HG03103 (cell line): ENCODE measurements at regions not wholly inside any gene's neighbourhood (a gene's known extent, or its start where the extent isn't known, plus 50 kb on each side); places are given as distances from the start of the nearest gene placed in this dataset.
"Not testable (repeated sequence)": the region's sequence is repeated elsewhere in the genome, so short reads cannot be mapped to it uniquely, and the experiment has no call there.

Experiments used
- ATAC-seq: cut with Tn5 transposase; IDR thresholded peaks from one replicate; pipeline ENCODE4 v1.9.1; 2021; ENCODE audit warnings: low read depth; ENCODE audit not compliant: unreplicated experiment

DNA sequence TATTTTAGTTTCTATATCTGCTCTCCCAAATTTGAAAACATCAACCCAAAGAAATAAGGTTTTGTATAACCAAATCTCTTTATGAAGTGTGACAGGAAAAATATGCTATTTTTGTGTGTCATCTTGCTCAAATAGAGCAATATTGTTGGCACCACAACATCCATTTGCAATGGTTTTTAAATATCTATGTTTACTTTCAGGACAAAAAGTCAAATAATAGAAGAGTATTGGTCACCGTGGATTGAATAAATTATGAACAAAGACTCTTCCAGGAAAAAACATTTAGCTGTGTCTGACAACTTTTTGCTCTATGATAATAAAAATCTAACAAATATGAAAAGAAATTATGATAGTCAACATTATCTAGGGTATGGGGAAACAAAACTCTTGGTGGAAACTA, 439.2 kb downstream of the BTG1 start:
- ATAC-seq, result no peak

DNA sequence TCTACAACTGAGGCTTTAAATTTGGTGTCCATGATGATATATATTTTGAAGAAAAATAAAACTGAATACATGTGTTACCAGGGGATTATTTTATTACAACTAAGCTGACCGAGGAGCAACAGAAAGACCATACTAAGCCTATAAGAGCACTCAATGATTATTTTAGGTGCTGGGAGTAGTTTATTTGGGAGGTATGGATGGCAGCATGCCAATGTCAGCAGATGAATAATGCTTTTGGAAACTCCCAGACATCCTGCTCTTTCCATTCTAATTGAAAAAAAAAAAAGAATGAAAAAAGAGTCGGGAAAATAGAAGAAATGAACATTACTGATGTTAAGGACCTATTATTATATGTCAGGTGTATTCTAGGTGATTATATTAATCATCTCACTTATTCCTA, 441.2 kb downstream of the BTG1 start:
- no peak for ATAC-seq

DNA sequence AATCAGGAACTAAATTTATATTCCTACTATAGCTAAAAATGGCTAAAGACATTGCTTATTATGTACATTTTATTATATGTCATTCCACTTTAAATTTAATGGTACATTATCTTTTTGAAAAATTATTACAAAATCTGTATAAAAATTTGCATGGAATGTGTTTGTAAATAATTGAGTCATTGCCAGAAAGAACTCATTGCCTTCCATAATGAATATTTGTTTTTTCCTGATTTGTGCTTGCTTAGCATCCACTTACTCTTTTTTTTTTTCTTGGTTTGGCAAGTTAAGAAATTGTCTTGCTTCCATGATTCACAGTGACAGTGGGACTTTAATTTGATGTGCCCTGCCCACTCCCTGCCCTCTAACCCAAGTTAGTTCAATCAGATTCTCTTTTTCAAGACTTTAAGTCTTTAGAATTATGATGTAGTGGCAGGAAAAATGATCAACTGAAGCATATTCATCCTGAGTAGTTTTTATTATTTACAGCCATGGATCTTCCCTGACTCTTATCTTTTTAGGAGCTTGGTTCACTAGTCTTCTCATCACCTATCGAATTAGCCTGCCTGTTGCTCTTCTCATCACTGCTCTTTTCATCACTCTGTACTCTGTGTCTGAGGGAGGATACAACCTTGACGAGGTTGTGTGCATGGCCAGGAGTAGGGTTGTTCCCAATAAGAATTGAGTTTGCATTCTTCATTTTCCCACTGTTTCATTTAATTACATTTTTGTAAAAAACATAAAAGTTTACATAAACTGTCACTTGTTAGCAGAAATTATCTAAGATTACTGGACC, 442.0 kb downstream of the BTG1 start:
- ATAC-seq, result no peak

DNA sequence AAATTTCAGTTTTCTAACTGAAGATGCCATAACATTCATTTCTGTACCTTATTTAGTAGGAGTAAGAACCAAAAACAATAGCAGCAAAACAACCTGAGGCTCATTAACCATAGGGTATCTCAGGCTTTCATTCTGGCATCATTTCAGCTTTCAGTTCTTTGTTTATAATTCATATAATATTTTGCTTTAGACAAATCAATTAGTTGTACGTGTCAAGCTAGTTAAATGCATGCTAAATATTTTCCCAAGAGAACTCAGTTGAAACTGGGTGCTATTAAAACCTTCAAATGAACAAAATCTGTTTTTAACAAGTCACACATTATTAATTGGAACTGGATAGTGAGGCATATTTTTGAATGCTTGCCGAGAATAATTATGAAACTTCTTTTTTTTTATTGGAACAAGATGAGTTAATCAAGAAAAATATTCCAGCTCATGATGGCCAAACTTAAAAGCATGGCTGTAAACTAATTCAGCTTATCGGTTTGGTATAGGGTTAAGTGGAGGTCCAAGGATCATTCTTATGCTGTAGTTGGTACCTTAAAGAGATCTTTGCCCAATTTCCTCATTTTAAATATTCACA, 442.7 kb downstream of the BTG1 start:
- no peak for ATAC-seq

- ATAC-seq, result no peak
Observed at GRCh38 chr12:91695964-91696363, 449.7 kb downstream of the BTG1 start.

DNA sequence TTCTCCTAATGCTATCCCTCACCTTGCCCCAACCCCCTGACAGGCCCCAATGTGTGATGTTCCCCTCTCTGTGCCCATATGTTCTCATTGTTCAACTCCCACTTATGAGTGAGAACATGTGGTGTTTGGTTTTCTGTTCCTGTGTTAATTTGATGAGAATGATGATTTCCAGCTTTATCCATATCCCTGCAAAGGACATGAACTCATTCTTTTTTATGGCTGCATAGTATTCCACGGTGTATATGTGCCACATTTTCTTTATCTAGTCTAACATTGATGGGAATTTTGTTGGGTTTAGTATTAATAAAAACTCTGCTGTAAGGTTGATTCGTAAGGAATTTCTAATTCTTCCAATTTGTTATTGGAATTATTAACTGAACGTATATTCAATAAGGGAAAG, 450.2 kb downstream of the BTG1 start:
- not testable (repeated sequence) for ATAC-seq

DNA sequence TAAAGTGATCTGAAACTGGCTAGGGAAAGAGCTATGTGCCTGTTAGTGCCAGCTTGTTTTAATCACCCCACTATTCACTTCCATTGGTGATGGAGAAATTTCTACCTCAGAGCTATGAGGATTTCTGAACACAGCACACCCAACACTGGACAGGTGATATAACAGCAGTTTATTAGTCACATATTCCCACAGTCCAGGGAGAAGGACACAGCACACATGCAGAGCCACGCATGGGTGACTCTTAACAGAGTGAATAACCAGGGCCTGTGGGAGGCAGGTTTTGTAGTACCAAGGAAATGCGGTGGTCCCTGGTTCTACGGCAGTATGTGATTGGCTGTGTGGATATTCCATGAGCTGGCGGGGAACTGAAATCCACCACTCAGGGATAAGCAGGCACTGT, 455.1 kb downstream of the BTG1 start:
- ATAC-seq, result no peak

GRCh38 chr12:91687052-91688017, 458.3 kb downstream of the BTG1 start:
- peak; percentile 56 for ATAC-seq

DNA sequence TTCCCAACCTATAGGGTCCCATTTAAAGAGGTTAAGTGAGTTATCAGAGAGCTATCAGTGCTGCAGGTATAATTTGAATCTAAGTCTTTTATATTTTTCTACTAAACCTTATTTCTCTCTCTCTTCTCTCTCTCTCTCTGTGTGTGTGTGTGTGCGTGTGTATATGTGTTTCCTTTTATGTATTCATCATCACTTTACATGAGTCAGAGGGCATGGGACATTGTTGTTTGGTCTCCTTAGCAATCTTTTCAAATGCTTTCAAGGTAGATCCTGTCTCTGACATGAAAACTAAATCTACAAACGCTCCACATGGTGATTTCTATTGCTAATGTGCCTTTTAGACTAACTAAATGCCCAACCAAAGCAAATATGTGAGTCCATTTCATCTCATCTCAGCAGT, 459.7 kb downstream of the BTG1 start:
- no peak for ATAC-seq

- no peak for ATAC-seq
Observed at GRCh38 chr12:91681751-91682150, 463.9 kb downstream of the BTG1 start.

DNA sequence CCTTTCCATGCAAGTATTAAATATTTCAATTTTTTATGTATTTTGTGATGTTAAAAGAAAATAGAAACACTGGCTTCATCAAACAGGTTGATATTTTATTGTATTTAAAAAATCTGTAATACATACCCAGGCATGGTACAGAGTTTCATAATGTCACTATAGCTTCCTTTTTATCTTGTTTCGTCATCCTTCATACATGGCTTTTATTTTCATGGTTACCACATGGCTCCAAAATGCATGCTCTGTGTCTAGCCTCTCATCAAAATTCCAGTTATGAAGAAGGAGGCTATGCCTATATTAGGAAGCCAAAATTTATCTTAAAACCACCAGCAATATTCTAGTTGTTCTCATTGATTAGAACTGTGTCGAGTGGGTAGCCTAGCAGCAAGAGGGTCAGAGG, 464.8 kb downstream of the BTG1 start:
- ATAC-seq, result no peak

GRCh38 chr12:91677556-91677955, 468.1 kb downstream of the BTG1 start:
- no peak for ATAC-seq

DNA sequence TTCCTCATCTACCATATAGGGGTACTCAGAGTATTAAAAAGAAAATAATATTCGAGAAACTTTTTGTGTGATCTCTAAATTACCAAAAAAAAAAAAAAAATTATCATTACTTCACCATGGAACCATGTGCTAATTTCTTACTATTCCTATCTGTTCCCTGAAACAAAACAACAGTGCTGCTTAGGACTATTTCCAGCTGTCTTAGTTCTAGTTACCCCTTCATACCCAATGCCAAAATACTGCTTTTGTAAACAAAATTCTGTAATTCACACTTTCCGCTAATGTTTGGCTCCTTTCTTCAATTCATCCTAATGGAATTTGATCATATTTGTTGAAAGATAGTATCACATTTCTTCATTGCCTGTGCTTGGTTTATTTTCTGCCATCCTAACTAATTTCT, 470.2 kb downstream of the BTG1 start:
- no peak for ATAC-seq

DNA sequence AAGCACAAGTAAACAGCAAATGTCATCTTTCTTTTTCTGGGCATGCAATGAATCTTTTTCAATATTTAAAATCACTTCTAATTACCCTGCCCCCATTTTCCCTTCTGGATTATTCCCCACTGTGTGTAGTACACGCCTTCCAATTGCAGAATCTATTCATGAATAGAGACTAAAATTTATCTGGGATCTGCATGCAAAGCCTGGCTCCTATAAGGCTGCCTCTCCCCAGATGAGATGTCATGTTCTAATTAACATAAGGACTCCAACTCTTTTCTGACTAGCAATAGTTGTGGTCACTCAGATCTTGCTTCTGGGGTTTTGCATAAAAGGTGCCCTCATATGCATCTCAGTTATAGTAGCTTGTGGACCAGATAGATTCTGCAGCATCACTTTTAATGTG, 473.5 kb downstream of the BTG1 start:
- ATAC-seq, result no peak

DNA sequence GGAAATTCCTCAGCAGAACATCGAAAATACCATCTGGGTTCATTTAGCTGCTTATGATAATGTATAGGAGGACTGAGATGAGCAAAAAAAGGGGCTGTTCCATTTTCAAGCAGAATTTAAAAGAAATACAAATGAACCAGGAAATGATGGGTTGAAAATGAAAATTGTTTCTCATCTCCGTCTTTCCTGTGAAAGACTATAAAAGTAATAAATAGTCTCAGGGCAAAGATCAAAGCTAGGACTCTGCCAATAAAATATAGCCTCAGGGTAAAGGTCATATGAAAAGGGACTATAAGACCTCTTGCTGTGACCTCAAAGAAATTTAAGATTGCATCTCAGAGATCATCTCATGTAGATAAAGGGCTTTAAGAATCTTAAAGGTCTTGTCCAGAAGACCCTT, 478.0 kb downstream of the BTG1 start:
- ATAC-seq, result no peak

DNA sequence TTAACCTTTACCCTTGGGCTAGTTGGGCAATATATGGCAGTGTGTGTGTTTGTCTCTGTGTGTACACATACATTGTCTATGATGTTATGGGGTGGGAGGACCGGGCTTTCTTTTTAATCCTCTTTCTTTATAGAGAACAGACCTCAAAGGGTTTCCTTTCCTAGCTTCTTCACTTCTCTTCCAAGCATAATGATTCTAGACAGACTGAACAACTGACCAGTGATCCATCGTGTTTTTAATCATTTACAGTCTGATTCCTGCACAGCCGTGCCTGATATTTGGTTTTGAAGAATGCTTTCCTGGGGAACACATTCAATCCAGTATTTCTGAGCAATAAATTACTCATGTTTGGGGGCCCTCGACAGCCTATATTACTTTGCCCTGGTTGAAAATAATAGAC, 481.1 kb upstream of the DCN start:
- ATAC-seq, result no peak

GRCh38 chr12:91663310-91663709, 480.7 kb upstream of the DCN start:
- no peak for ATAC-seq

DNA sequence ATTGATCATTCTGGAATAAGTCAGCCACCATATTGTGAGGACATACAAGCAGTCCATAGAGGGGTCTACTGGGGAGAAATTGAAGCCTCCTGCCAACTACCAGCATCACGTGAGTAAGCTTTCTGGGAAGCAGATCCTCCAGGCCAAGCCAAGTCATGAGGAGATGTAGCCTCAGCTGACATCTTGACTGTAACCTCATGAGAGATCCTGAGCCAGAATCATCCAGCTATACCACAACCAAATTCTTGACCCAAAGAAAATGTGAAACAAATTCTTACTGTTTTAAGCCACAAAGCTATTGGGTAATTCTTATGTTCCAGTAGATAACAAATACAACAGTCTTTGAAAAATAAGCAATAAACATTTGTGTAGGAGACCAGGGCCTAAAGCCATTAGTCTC, 479.4 kb upstream of the DCN start:
- ATAC-seq, result no peak

GRCh38 chr12:91657032-91657431, 474.4 kb upstream of the DCN start:
- ATAC-seq, result no peak

GRCh38 chr12:91655966-91656365, 473.3 kb upstream of the DCN start:
- no peak for ATAC-seq

GRCh38 chr12:91654087-91654486, 471.5 kb upstream of the DCN start:
- no peak for ATAC-seq
